GM21723 (cell line): ENCODE measurements at regions not wholly inside any gene's neighbourhood (a gene's known extent, or its start where the extent isn't known, plus 50 kb on each side); places are given as distances from the start of the nearest gene placed in this dataset.
A peak's percentile ranks its signal among the peaks of the same experiment; 100 is the strongest.
"Not testable (repeated sequence)": the region's sequence is repeated elsewhere in the genome, so short reads cannot be mapped to it uniquely, and the experiment has no call there.

ENCODE experiments used
- ATAC-seq: cut with Tn5 transposase; IDR thresholded peaks from one replicate; pipeline ENCODE4 v1.9.1; 2021; ENCODE audit warnings: mild to moderate bottlenecking, moderate library complexity; ENCODE audit not compliant: unreplicated experiment

- no peak for ATAC-seq
Measured at GRCh38 chr9:72471096-72471495, 50.3 kb upstream of the TMC1 start.

GRCh38 chr9:72467766-72468738 lies 53.4 kb upstream of the TMC1 start:
- no peak for ATAC-seq

GRCh38 chr9:72465593-72465984 lies 55.8 kb upstream of the TMC1 start:
- no peak for ATAC-seq

- ATAC-seq: peak; percentile 65
Measured at GRCh38 chr9:72464857-72465592, 56.4 kb upstream of the TMC1 start.

GRCh38 chr9:72462340-72462739 lies 59.1 kb upstream of the TMC1 start:
- no peak for ATAC-seq

GRCh38 chr9:72460342-72461312 lies 60.8 kb upstream of the TMC1 start:
- no peak for ATAC-seq

GRCh38 chr9:72459308-72459707 lies 62.1 kb upstream of the TMC1 start:
- no peak for ATAC-seq

- ATAC-seq: no peak
Measured at GRCh38 chr9:72458153-72458552, 63.3 kb upstream of the TMC1 start.

- ATAC-seq: no peak
Measured at GRCh38 chr9:72457366-72457765, 64.0 kb upstream of the TMC1 start.

GRCh38 chr9:72454871-72455491 lies 66.4 kb upstream of the TMC1 start:
- no peak for ATAC-seq

- no peak for ATAC-seq
Measured at GRCh38 chr9:72453797-72454196, 67.6 kb upstream of the TMC1 start.

GRCh38 chr9:72446241-72446640 lies 75.2 kb upstream of the TMC1 start:
- ATAC-seq: not testable (repeated sequence)

GRCh38 chr9:72445306-72445995 lies 76.0 kb upstream of the TMC1 start:
- ATAC-seq: no peak

- ATAC-seq: peak; percentile 1
Measured at GRCh38 chr9:72444435-72444834, 77.0 kb upstream of the TMC1 start.

- ATAC-seq: peak; percentile 94
Measured at GRCh38 chr9:72443855-72444254, 77.6 kb upstream of the TMC1 start.

GRCh38 chr9:72441848-72442607 lies 77.0 kb upstream of the ZFAND5 start:
- ATAC-seq: no peak

- no peak for ATAC-seq
Measured at GRCh38 chr9:72440992-72441847, 76.2 kb upstream of the ZFAND5 start.

GRCh38 chr9:72440378-72440777 lies 75.4 kb upstream of the ZFAND5 start:
- ATAC-seq: no peak
